Caco-2 (cell line): ENCODE measurements at regions not wholly inside any gene's neighbourhood (a gene's known extent, or its start where the extent isn't known, plus 50 kb on each side); places are given as distances from the start of the nearest gene placed in this dataset.

Experiments
- BruUV-seq: library from RNA; stranded (reverse); fragments of 400-500 nt; replicated peaks from 2 replicates; lab custom pipeline; 2021; lab: Mats Ljungman, UMichigan
- CTCF ChIA-PET: fragments of 300-600 bp; sonication (Branson Sonifier 250); formaldehyde crosslinking; loops from one replicate; lab custom pipeline; 2022; ENCODE audit warnings: antibody characterized with exemption; lab: Charles Lee
- POLR2A ChIA-PET: fragments of 300-600 bp; sonication (Branson Sonifier 250); formaldehyde crosslinking; loops from one replicate; lab custom pipeline; 2022; ENCODE audit warnings: antibody characterized with exemption; lab: Charles Lee
- DNase-seq, 2 experiments: peaks; one replicate each; pipeline versions ENCODE4 v3.0.0 to v3.0.0-alpha.2; 2020 to 2022
- H3K27me3 ChIP-seq: replicated peaks from 2 replicates; pipeline ENCODE4 v1.6.0; 2011; ENCODE audit warnings: low read length; ENCODE audit not compliant: control insufficient read depth, insufficient read depth
- H3K36me3 ChIP-seq: 2 replicates; pipeline ENCODE4 v1.5.1; 2011; ENCODE audit warnings: low read length; ENCODE audit not compliant: control insufficient read depth, insufficient read depth
- H3K4me1 ChIP-seq: fragments of 250-450 bp; sonication (Bioruptor Pico); 2 replicates; pipeline ENCODE4 v1.5.1; 2020; ENCODE audit warnings: mild to moderate bottlenecking
- H3K4me3 ChIP-seq: 2 replicates; pipeline ENCODE4 v1.5.1; 2011; ENCODE audit warnings: low read depth, mild to moderate bottlenecking, control low read depth, low read length
- H3K9me3 ChIP-seq: fragments of 250-450 bp; sonication (Bioruptor Pico); 2 replicates; pipeline ENCODE4 v1.5.1; 2020; ENCODE audit warnings: mild to moderate bottlenecking, moderate library complexity
- H3K27ac Mint-ChIP-seq: one replicate; pipeline ENCODE4 v1.8.0; 2022; ENCODE audit warnings: mixed read lengths; ENCODE audit not compliant: unreplicated experiment
- H3K27me3 Mint-ChIP-seq: one replicate; pipeline ENCODE4 v1.8.0; 2022; ENCODE audit warnings: mixed read lengths; ENCODE audit not compliant: insufficient read depth, unreplicated experiment
- H3K36me3 Mint-ChIP-seq: one replicate; pipeline ENCODE4 v1.8.0; 2022; ENCODE audit warnings: mild to moderate bottlenecking, mixed read lengths; ENCODE audit not compliant: insufficient read depth, unreplicated experiment
- H3K4me1 Mint-ChIP-seq: one replicate; pipeline ENCODE4 v1.8.0; 2022; ENCODE audit warnings: low read depth, mixed read lengths; ENCODE audit not compliant: unreplicated experiment
- H3K4me3 Mint-ChIP-seq: one replicate; pipeline ENCODE4 v1.8.0; 2022; ENCODE audit warnings: mild to moderate bottlenecking, moderate library complexity, mixed read lengths; ENCODE audit not compliant: unreplicated experiment
- H3K9me3 Mint-ChIP-seq: one replicate; pipeline ENCODE4 v1.8.0; 2022; ENCODE audit warnings: mixed read lengths; ENCODE audit not compliant: unreplicated experiment
- intact Hi-C: fragments of 100-400 bp; cut with micrococcal nuclease; formaldehyde crosslinking; loops from one replicate; pipeline ENCODE4 v1.10.0; 2022; ENCODE audit not compliant: unreplicated experiment
- TF ChIP-seq, protein P1 (sequence below), 2 experiments: fragments of 200-600 bp in 1 of 2; IDR thresholded peaks; 1 replicate in 1 of 2; 2 replicates in 1 of 2; pipeline versions ENCODE4 v1.5.1 to v1.8.0; 2011 to 2022; ENCODE audit warnings: antibody characterized with exemption in 1 of 2, control low read depth in 1 of 2, inconsistent platforms in 1 of 2, low read depth in 1 of 2, low read length in 1 of 2, mild to moderate bottlenecking in 1 of 2, moderate library complexity in 1 of 2; ENCODE audit not compliant: insufficient read depth in 1 of 2, severe bottlenecking in 1 of 2, unreplicated experiment in 1 of 2

DNA sequence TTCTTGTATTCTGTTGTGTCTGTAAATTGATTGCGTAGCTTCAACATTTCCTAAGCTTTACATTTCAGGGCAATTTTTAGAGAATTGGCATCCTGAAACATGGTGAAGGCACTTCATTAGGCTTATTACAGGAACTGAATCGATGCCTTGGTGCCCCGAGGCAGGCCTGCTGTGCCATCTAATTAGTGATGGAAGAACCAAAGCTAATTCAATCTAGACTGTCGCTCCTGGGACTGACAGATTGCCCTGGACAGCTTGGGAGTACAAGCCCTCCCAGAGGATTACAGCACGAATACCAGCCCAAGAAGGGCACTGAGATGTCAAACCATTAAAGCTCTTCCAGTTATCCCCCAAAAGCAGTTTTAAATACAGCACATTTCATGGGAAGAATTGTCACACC lies 243.2 kb upstream of the ZC3H12C start:
- POLR2A ChIA-PET = no interaction called here
- no peak overlapping the region for H3K4me3 Mint-ChIP-seq

DNA sequence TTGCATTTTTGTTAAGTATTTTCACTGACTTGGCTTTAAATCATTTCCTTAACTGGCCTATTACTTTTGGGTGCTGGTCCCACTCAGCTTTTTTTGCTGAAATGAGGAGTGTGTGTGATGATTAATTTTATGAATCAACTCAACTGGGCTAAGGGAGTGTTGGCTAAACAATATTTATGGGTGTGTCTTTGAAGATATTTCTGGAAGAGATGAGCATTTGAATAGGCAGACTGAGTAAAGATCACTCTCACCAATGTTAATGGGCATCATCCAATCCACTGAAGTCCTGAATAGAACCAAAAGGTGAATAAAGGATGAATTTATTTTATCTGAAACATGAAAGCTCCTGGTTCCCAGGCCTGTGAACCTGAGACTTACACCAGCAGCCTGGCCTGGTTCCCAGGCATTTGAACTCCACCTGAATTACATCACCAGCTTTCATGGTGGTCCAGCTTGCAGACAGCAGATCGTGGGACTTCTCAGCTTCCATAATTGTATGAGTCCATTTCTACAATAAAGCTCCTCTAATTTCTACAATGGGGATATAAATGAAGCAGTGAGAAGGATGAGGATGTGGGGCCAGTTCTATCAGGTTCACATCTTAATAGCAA lies 241.3 kb upstream of the ZC3H12C start:
- Histone ChIP-seq H3K4me1 (no peaks in the 10 kb centered on the region), H3K36me3 (no peaks in the 10 kb centered on the region), H3K27me3 (peaks cover 1% of the 10 kb centered on the region; the same call in 1 of the 2 replicates), H3K4me3 (no peak overlapping the region), H3K9me3 (no peaks in the 10 kb centered on the region)
- Mint-ChIP-seq H3K4me1 (no peaks in the 10 kb centered on the region), H3K27ac (no peak overlapping the region), H3K36me3 (no peaks in the 10 kb centered on the region), H3K27me3 (peaks cover 7% of the 10 kb centered on the region), H3K4me3 (no peak overlapping the region), H3K9me3 (no peaks in the 10 kb centered on the region)
- no TSS peak for BruUV-seq
- ChIA-PET POLR2A (no interaction called here), CTCF (interaction anchor here (2.4 kb wide), 1 partner anchor 87 kb away, joined by 63 read pairs; no protein-coding TSS in a partner anchor)
- DNase-seq = no peak
- intact Hi-C loops = loop anchor here (5.0 kb wide), 1 partner anchor 325 kb away; no protein-coding TSS in a partner anchor
- TF ChIP-seq, protein P1, sequence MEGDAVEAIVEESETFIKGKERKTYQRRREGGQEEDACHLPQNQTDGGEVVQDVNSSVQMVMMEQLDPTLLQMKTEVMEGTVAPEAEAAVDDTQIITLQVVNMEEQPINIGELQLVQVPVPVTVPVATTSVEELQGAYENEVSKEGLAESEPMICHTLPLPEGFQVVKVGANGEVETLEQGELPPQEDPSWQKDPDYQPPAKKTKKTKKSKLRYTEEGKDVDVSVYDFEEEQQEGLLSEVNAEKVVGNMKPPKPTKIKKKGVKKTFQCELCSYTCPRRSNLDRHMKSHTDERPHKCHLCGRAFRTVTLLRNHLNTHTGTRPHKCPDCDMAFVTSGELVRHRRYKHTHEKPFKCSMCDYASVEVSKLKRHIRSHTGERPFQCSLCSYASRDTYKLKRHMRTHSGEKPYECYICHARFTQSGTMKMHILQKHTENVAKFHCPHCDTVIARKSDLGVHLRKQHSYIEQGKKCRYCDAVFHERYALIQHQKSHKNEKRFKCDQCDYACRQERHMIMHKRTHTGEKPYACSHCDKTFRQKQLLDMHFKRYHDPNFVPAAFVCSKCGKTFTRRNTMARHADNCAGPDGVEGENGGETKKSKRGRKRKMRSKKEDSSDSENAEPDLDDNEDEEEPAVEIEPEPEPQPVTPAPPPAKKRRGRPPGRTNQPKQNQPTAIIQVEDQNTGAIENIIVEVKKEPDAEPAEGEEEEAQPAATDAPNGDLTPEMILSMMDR (IDR thresholded peaks at IDR 0.05; ENCODE audit: insufficient read depth in 1 of 2, low read depth in 1 of 2, low read length in 1 of 2, severe bottlenecking in 1 of 2, unreplicated experiment in 1 of 2) = no peak

More for the DNA sequence above, 243.2 kb upstream of the ZC3H12C start:
- intact Hi-C loops = loop anchor here (5.0 kb wide), 1 partner anchor 327 kb away; no protein-coding TSS in a partner anchor
- no peaks in the 10 kb centered on the region for H3K9me3 Mint-ChIP-seq
- no peaks in the 10 kb centered on the region for H3K9me3 ChIP-seq
- CTCF ChIA-PET = no interaction called here
- no TSS peak for BruUV-seq
- TF ChIP-seq, protein P1 (IDR thresholded peaks at IDR 0.05; ENCODE audit: insufficient read depth in 1 of 2, low read depth in 1 of 2, low read length in 1 of 2, severe bottlenecking in 1 of 2, unreplicated experiment in 1 of 2) = no peak
- no peaks in the 10 kb centered on the region for H3K36me3 Mint-ChIP-seq
- no peaks in the 10 kb centered on the region for H3K36me3 ChIP-seq
- peaks cover 8% of the 10 kb centered on the region for H3K27me3 Mint-ChIP-seq
- no peaks in the 10 kb centered on the region for H3K4me1 ChIP-seq
- DNase-seq = no peak
- H3K4me3 ChIP-seq = no peak overlapping the region
- no peak overlapping the region for H3K27ac Mint-ChIP-seq
- no peaks in the 10 kb centered on the region for H3K4me1 Mint-ChIP-seq
- peaks cover 1% of the 10 kb centered on the region; the same call in 1 of the 2 replicates for H3K27me3 ChIP-seq

DNA sequence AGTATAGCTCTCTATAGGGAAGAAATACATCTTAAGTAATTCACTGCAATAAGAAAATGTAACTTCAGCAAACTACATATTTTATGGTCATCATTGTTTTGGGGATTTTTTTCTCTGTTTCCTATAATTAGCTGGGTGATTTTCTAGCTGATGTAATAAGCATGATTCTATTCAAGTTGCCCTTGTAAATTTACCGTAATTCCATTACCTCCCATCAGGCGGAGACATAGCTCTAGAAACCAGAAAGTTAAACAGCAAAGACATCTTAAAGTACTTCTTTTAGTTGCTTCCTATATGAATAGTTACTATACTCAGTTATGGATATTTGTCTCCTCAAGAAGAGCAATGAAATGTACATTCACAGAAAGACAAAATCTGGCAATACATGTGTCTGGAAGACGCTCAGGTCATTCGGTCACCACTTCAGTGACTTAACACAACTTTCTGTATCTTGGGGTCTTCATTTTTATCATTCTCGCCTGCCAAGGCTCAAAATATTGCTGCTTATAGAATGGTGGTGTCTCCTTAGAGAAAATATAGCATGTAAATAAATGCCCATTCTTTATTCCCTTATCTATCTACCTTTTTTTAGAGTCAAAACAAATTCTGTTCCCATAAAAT lies 239.9 kb upstream of the ZC3H12C start:
- no peak overlapping the region for H3K27ac Mint-ChIP-seq
- peaks cover 5% of the 10 kb centered on the region for H3K27me3 Mint-ChIP-seq
- H3K9me3 Mint-ChIP-seq = no peaks in the 10 kb centered on the region
- no peak overlapping the region for H3K4me3 ChIP-seq
- no peaks in the 10 kb centered on the region for H3K4me1 ChIP-seq
- DNase-seq = peak in 1 of 2 experiments; percentile 66
- no peak overlapping the region for H3K4me3 Mint-ChIP-seq
- intact Hi-C loops = loop anchor here (1.0 to 5.0 kb wide), 3 partner anchors 86 to 523 kb away; no protein-coding TSS in a partner anchor
- ChIA-PET POLR2A (no interaction called here), CTCF (interaction anchor here (0.6 to 2.4 kb wide), 7 partner anchors 9 to 523 kb away, joined by 3 to 63 read pairs (median 3); no protein-coding TSS in a partner anchor)
- no TSS peak for BruUV-seq
- peaks cover 1% of the 10 kb centered on the region; the same call in 1 of the 2 replicates for H3K27me3 ChIP-seq
- H3K36me3 ChIP-seq = no peaks in the 10 kb centered on the region
- no peaks in the 10 kb centered on the region for H3K9me3 ChIP-seq
- TF ChIP-seq, protein P1 (IDR thresholded peaks at IDR 0.05; ENCODE audit: insufficient read depth in 1 of 2, low read depth in 1 of 2, low read length in 1 of 2, severe bottlenecking in 1 of 2, unreplicated experiment in 1 of 2) = peak; percentile 86 to 87
- no peaks in the 10 kb centered on the region for H3K4me1 Mint-ChIP-seq
- H3K36me3 Mint-ChIP-seq = no peaks in the 10 kb centered on the region
